GM21825 (cell line): ENCODE measurements at regions not wholly inside any gene's neighbourhood (a gene's known extent, or its start where the extent isn't known, plus 50 kb on each side); places are given as distances from the start of the nearest gene placed in this dataset.

Experiments used
- ATAC-seq: cut with Tn5 transposase; IDR thresholded peaks from one replicate; pipeline ENCODE4 v1.9.1; 2021; ENCODE audit warnings: mild to moderate bottlenecking, moderate library complexity; ENCODE audit not compliant: unreplicated experiment

DNA sequence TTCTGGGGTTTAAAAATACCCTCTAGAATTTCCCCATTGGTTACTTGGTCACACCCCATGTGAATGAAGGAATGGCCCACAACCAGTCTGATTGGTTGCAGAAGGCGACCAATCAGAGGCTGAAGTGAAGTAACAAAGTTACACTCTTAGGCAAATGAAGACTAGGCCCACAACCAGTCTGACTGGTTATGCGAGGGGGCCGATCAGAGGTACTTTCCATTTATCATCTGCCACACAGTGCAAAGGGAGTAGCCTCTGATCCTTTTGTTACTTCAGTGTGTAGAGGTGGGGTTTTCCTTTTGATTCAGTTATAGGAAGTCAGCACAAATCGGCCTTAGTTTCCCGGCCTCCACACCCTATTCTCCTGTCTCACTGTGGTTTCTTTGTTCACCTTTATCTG, 61.2 kb upstream of the SGK1 start:
- ATAC-seq = peak; percentile 87

DNA sequence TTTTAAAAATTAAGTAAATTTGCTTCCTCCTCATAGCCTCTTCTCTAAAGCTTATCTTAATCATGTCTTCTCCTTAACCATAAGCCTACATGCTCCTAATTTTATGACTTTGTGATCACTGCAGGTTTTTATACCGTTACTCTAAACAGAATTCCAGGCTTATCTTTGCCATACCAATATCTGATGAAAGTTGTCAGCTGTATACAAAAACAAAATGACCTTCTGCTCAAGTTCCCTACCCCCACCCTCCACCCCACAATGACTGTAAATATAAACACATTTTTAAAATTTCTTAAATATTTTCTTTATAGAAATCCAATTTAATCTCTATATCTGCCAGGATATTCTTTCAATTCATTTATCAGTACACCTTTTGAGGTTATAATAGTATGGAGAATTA, 60.5 kb upstream of the SGK1 start:
- ATAC-seq = no peak

DNA sequence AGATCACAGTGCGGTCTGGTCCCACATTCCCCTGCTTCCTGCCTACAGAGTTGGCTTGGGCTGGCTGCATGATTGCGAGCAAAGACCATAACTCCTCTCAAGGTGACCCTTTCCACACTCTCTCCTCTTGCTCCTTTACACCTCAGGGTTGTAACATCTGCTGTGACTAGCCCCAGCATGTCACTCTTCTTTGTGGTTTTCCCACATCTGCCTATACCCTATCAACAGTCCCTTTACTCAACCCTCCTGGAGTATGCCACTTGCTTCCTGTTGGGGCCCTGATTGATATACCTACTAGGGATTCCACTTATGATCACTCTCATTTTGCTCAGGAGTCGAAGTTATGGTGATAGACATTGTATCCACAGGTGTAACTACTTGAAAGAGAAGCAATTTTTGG, 58.9 kb upstream of the SGK1 start:
- no peak for ATAC-seq

DNA sequence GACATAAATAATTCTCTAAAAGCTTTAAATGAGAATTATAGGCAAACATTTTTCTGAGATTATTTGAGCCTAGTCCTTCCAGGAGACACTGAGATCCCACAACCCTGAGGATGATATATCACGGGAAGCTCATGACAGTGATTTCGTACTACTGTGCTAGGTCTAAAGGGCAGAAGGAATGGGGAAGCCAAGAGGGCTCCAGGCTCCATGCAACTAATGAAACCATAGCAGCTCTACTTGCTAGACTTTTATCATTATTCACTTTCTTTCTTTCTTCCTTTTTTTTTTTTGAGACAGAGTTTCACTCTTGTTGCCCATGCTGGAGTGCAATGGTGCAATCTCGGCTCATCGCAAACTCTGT, 57.3 kb upstream of the SGK1 start:
- no peak for ATAC-seq

DNA sequence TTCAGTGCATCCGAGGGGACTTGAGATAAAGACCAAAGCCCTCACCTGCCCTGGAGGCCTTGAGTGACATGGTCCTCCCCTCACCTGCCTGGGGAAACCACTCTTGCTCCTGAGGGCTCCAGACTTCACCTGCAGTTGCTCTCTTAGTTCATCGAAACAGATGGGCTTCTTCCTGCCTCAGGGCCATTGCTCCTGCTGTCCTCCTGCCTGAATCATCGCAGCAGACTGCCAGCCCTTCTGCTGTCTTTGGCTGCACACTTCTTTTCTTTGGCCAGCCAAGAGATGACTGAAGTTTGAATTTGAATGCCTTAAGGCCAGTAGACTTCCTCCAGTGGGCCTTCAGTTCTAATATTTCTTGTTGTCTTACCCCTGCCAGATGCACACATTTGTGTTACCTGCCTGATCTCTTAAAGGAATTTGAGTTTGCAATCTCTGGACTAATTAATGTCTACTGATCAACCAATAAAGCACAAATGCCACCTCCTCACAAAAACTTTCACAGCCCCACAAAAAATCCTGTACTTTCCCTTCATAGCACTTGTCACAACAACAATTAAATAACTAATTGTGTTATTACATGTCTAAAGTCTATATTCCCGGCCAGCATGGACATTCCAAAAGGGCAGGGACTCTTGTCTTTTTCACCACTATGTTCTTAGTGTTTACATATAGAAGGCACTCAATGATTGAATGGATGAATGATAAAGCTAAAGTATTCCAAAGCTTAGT, 56.7 kb upstream of the SGK1 start:
- no peak for ATAC-seq

DNA sequence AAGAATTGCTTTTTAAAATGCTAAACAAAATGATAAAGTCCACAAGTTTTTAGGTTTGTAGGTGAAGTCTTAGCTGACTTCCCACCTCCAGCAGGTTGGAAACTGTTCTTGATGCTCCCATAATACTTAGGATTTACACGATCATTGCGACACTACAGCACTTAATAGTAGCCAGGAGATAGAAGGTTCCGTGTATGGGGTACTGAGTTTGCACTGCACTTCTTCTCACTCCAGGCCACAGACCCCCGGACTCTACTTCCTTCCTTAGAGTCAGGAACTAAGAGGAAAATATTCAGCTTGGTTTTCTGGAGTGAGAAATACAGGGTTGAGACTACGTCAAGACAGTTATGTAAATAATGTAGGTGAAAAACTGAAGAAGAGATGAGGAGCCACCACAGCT, 56.1 kb upstream of the SGK1 start:
- ATAC-seq = no peak

DNA sequence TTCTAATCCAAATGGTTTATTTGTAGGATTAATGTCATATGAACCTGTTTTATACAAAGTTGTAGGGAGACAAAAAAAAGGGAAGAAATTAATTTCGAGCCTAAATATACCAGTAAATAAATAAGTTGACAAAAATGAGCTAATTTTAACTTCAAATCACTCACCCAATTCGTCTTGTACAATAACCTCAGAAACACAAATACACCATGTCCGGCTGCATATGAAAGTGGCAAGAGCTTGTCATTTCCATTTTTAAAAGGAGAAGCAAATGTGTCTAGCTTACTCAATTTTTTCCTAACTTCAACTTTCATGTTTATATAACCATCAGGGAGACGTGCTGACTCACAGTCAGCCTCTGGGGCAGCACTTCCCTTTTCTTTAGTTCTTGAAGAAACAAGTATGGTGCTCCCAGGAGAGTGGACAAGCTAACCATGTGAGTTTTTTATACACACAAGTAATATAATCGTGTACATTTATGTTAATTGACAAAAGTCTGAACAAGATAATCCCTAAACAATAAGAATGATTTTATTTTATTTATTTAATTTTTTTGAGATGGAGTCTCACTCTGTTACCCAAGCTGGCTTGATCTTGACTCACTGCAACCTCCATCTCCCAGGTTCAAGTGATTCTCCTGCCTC, 55.5 kb upstream of the SGK1 start:
- peak; percentile 91 for ATAC-seq

DNA sequence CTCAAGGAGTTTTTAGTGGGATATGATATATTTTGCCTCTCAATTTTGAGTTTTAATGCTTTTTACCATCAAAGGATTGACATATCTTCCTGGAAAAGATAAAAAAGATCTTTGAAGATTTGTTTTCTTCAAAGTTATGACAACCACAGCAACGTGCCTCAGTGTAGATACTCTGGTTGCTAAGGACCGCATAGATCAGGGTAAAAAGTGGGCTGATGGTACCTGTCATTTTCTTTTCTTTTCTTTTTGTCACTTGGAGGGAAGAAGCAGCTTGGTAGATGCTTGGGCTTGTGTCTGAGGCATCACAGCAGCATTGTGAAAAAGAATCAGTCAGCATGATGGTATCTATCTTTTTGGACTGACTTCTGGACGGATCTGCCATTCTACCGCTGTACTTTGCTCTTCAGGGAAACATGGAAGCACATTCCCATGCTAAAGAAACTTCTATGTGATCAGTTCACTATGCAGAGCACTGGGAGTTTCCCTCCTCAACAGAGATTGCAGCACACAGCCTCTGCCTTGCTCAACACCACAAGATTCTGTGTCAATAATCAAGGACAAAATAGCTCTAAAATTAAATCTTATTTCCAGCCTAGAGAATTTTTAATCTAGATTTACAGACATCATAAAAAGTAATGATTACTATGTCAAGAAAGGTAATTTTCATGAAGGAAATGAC, 54.8 kb upstream of the SGK1 start:
- no peak for ATAC-seq

DNA sequence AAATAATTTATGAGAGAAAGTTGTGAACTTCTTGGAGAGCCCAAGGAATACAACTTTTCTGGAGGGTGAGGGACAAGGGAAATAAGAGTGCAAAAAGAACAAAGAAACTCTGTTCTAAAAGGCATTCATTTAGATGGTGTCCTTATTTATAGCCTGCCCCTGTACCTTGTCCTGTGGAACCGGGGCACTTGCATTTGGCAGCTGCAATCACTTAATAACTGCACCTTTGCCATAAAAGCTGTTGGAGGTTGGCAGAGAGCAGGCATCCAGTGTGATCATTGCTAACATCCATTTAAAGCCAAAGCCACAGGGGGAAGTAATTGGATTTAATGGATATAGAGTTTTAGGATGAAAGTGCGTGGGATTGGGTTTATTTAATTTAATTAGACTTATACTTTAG, 50.8 kb upstream of the SGK1 start:
- ATAC-seq = no peak
